HCT116 (cell line): ENCODE measurements at regions not wholly inside any gene's neighbourhood (a gene's known extent, or its start where the extent isn't known, plus 50 kb on each side); places are given as distances from the start of the nearest gene placed in this dataset.

ENCODE experiments used
- ATAC-seq: fragments of 200-7000 bp; cut with Tn5 transposase; 2 replicates; pipeline ENCODE4 v1.9.1; 2020; ENCODE audit warnings: mild to moderate bottlenecking, moderate library complexity
- BruUV-seq: library from RNA; stranded (reverse); fragments of 400-500 nt; replicated peaks from 2 replicates; lab custom pipeline; 2021; lab: Mats Ljungman, UMichigan
- CTCF ChIA-PET: fragments of 300-600 bp; sonication (Branson Sonifier 250); formaldehyde crosslinking; loops from one replicate; lab custom pipeline; 2021; ENCODE audit warnings: antibody characterized with exemption; lab: Charles Lee
- POLR2A ChIA-PET: fragments of 300-600, 350-600 bp; sonication (Branson Sonifier 250); formaldehyde crosslinking; loops from one replicate; lab custom pipeline; 2021; ENCODE audit warnings: antibody characterized with exemption; lab: Charles Lee
- RAD21 ChIA-PET, 2 experiments: fragments of 300-600 bp; sonication (Branson Sonifier 250); formaldehyde crosslinking; loops; one replicate each; lab custom pipeline; 2023; ENCODE audit warnings: low total read pairs in 2 of 2; ENCODE audit not compliant: uncharacterized antibody in 2 of 2, unreplicated experiment in 2 of 2, low non-redundant PET in 1 of 2; lab: Charles Lee
- DNase-seq: peaks from one replicate; pipeline ENCODE4 v3.0.0-alpha.2; 2010; ENCODE audit warnings: low read depth, low spot score
- H2AFZ ChIP-seq: fragments of 200-600 bp; shearing (Covaris generic), sonication (generic); 2 replicates; pipeline ENCODE4 v1.6.1; 2017; ENCODE audit warnings: low read depth, mixed run types, mixed read lengths, antibody characterized with exemption, low read length; ENCODE audit not compliant: poor library complexity, severe bottlenecking
- H3K27ac ChIP-seq: 2 replicates; pipeline ENCODE4 v1.5.1; 2012; ENCODE audit warnings: low read depth, low read length
- H3K27me3 ChIP-seq: fragments of 200-600 bp; sonication (generic); 2 replicates; pipeline ENCODE4 v1.6.1; 2016; ENCODE audit warnings: mixed run types, low read length, mixed read lengths; ENCODE audit not compliant: insufficient read depth
- H3K36me3 ChIP-seq, 2 experiments: fragments of 200-500 bp in 1 of 2; fragments of 200-600 bp in 1 of 2; sonication (Bioruptor generic) in 1 of 2; sonication (generic) in 1 of 2; 2 replicates each; pipeline versions ENCODE4 v1.5.1 to v1.6.1; 2014 to 2016; ENCODE audit warnings: low read length in 2 of 2, inconsistent platforms in 1 of 2, mixed read lengths in 1 of 2, mixed run types in 1 of 2; ENCODE audit not compliant: insufficient read depth in 2 of 2, control insufficient read depth in 1 of 2
- H3K4me1 ChIP-seq, 2 experiments: fragments of 200-600 bp in 1 of 2; sonication (generic) in 1 of 2; 2 replicates each; pipeline versions ENCODE4 v1.5.1 to v1.6.1; 2012 to 2017; ENCODE audit warnings: low read length in 2 of 2, inconsistent platforms in 1 of 2, mild to moderate bottlenecking in 1 of 2, mixed read lengths in 1 of 2, mixed run types in 1 of 2, moderate library complexity in 1 of 2; ENCODE audit not compliant: insufficient read depth in 2 of 2, control insufficient read depth in 1 of 2
- H3K4me2 ChIP-seq: fragments of 200-600 bp; sonication (generic); 2 replicates; pipeline ENCODE4 v1.6.1; 2017; ENCODE audit warnings: mixed run types, low read length, mixed read lengths
- H3K4me3 ChIP-seq, 2 experiments: fragments of 200-600 bp in 1 of 2; sonication (generic) in 1 of 2; replicated peaks in 1 of 2; 2 replicates each; pipeline ENCODE4 v1.5.1; 2011 to 2016; ENCODE audit warnings: low read length in 2 of 2, control low read depth in 1 of 2, low read depth in 1 of 2, mild to moderate bottlenecking in 1 of 2, mixed read lengths in 1 of 2, mixed run types in 1 of 2
- H3K79me2 ChIP-seq: fragments of 200-600 bp; sonication (generic); 2 replicates; pipeline ENCODE4 v1.6.1; 2017; ENCODE audit warnings: mild to moderate bottlenecking, mixed run types, low read length, moderate library complexity, mixed read lengths; ENCODE audit not compliant: insufficient read depth
- H3K9ac ChIP-seq: fragments of 200-600 bp; sonication (generic); 2 replicates; pipeline ENCODE4 v1.6.1; 2016; ENCODE audit warnings: low read length, mixed read lengths
- H3K9me2 ChIP-seq: fragments of 200-600 bp; sonication (generic), shearing (Covaris generic); 2 replicates; pipeline ENCODE4 v1.6.1; 2017; ENCODE audit warnings: mixed run types, mild to moderate bottlenecking, moderate library complexity; ENCODE audit not compliant: insufficient read depth
- H3K9me3 ChIP-seq, 2 experiments: fragments of 200-500 bp in 1 of 2; fragments of 200-600 bp in 1 of 2; sonication (Bioruptor generic) in 1 of 2; sonication (generic) in 1 of 2; 2 replicates each; pipeline ENCODE4 v1.6.1; 2014 to 2017; ENCODE audit warnings: low read length in 2 of 2, mixed read lengths in 2 of 2, inconsistent platforms in 1 of 2, low read depth in 1 of 2, mild to moderate bottlenecking in 1 of 2, mixed run types in 1 of 2, moderate library complexity in 1 of 2; ENCODE audit not compliant: control insufficient read depth in 1 of 2, insufficient read depth in 1 of 2
- H4K20me1 ChIP-seq: fragments of 200-600 bp; sonication (generic), shearing (Covaris generic); 2 replicates; pipeline ENCODE4 v1.6.1; 2017; ENCODE audit warnings: mixed run types, mild to moderate bottlenecking, moderate library complexity; ENCODE audit not compliant: insufficient read depth
- ATF3 ChIP-seq: IDR thresholded peaks from 2 replicates; pipeline ENCODE4 v1.6.1; 2012
- CTCF ChIP-seq, 3 experiments: fragments of 200-600 bp in 1 of 3; sonication (generic) in 1 of 3; IDR thresholded peaks in 2 of 3; conservative IDR thresholded peaks in 1 of 3; 2 replicates each; pipeline ENCODE4 v1.5.1; 2012 to 2017; ENCODE audit warnings: low read depth in 2 of 3, low read length in 2 of 3, antibody characterized with exemption in 1 of 3, borderline replicate concordance in 1 of 3, control low read depth in 1 of 3, mild to moderate bottlenecking in 1 of 3, mixed read lengths in 1 of 3, mixed run types in 1 of 3, moderate library complexity in 1 of 3; ENCODE audit not compliant: insufficient read depth in 1 of 3
- EZH2 ChIP-seq: fragments of 200-600 bp; sonication (generic); IDR thresholded peaks from 2 replicates; pipeline ENCODE4 v1.6.1; 2017; ENCODE audit warnings: antibody characterized with exemption, mixed run types
- FOSL1 ChIP-seq: IDR thresholded peaks from 2 replicates; pipeline ENCODE4 v1.6.1; 2012; ENCODE audit warnings: low read depth
- JUND ChIP-seq: IDR thresholded peaks from 2 replicates; pipeline ENCODE4 v1.6.1; 2012
- RAD21 ChIP-seq: IDR thresholded peaks from 2 replicates; pipeline ENCODE4 v1.6.1; 2012; ENCODE audit warnings: low read depth, mild to moderate bottlenecking
- SP1 ChIP-seq: IDR thresholded peaks from 2 replicates; pipeline ENCODE4 v1.6.1; 2012; ENCODE audit warnings: low read depth
- YY1 ChIP-seq: IDR thresholded peaks from 2 replicates; pipeline ENCODE4 v1.6.1; 2011; ENCODE audit warnings: low read length, low read depth, moderate library complexity, mild to moderate bottlenecking; ENCODE audit not compliant: insufficient replicate concordance; ENCODE audit errors: extremely low read depth
- intact Hi-C: fragments of 100-400 bp; cut with micrococcal nuclease; formaldehyde crosslinking; loops from 2 replicates; pipeline ENCODE4 v1.10.0; 2022

- H3K4me3 ChIP-seq: no peak overlapping the region
- peaks cover 4 to 31% of the 10 kb centered on the region in 2 experiments; a peak in 3 of 4 replicates for H3K9me3 ChIP-seq
- intact Hi-C loops: no loop called here
- H3K4me2 ChIP-seq: no peak overlapping the region
- H3K27ac ChIP-seq: no peak overlapping the region
- CTCF ChIA-PET: no interaction called here
- POLR2A ChIA-PET: no interaction called here
- ATAC-seq: no peak
- no peaks in the 10 kb centered on the region for H3K79me2 ChIP-seq
- no peaks in the 10 kb centered on the region for H3K36me3 ChIP-seq
- H2AFZ ChIP-seq: no peak overlapping the region
- H3K27me3 ChIP-seq: no peaks in the 10 kb centered on the region
- no peak for TF ChIP-seq EZH2
- no peak for TF ChIP-seq YY1
- no peak for TF ChIP-seq FOSL1
- no peak for TF ChIP-seq RAD21
- H3K4me1 ChIP-seq: no peaks in the 10 kb centered on the region
- H3K9me2 ChIP-seq: no peaks in the 10 kb centered on the region
- no peaks in the 10 kb centered on the region for H4K20me1 ChIP-seq
- no peak for DNase-seq
- RAD21 ChIA-PET: no interaction called here
- BruUV-seq: no TSS peak
- no peak overlapping the region for H3K9ac ChIP-seq
These were observed 712.8 kb downstream of the CDH8 start for GRCh38 chr16:61323456-61323855.

GRCh38 chr16:61320791-61321190 lies 715.4 kb downstream of the CDH8 start:
- no peak overlapping the region for H3K27ac ChIP-seq
- ATAC-seq (no peak), DNase-seq (no peak)
- intact Hi-C loops: no loop called here
- ChIA-PET CTCF (no interaction called here), POLR2A (no interaction called here), RAD21 (no interaction called here)
- TF ChIP-seq CTCF (IDR thresholded peaks at IDR 0.05 in 2 of 3, conservative IDR thresholded peaks at IDR 0.05 in 1 of 3; ENCODE audit: borderline replicate concordance in 1 of 3, insufficient read depth in 1 of 3, low read depth in 2 of 3, low read length in 2 of 3) (no peak), SP1 (no peak), JUND (no peak), FOSL1 (no peak), ATF3 (no peak)
- peaks cover 7 to 32% of the 10 kb centered on the region in 2 experiments; a peak in 2 of 4 replicates for H3K9me3 ChIP-seq
- H3K4me3 ChIP-seq: no peak overlapping the region
- no peak overlapping the region for H2AFZ ChIP-seq
- no peaks in the 10 kb centered on the region for H4K20me1 ChIP-seq
- no peak overlapping the region for H3K4me2 ChIP-seq
- no peaks in the 10 kb centered on the region for H3K27me3 ChIP-seq
- H3K4me1 ChIP-seq: no peaks in the 10 kb centered on the region
- H3K9ac ChIP-seq: no peak overlapping the region
- BruUV-seq: no TSS peak
- H3K36me3 ChIP-seq: no peaks in the 10 kb centered on the region
- no peaks in the 10 kb centered on the region for H3K9me2 ChIP-seq
- no peaks in the 10 kb centered on the region for H3K79me2 ChIP-seq
